Immature natural killer cell (primary cell): ENCODE measurements at regions not wholly inside any gene's neighbourhood (a gene's known extent, or its start where the extent isn't known, plus 50 kb on each side); places are given as distances from the start of the nearest gene placed in this dataset.

Experiments used
- DNase-seq, 3 donors: peaks; one replicate each; pipeline ENCODE4 v3.0.0; 2022; ENCODE audit warnings: mixed read lengths in 1 of 3
- H3K27ac Mint-ChIP-seq, 6 donors: one replicate each; pipeline ENCODE4 v1.8.0; 2020; ENCODE audit warnings: mixed read lengths in 6 of 6, mild to moderate bottlenecking in 5 of 6, inconsistent platforms in 4 of 6, moderate library complexity in 3 of 6
- H3K27me3 Mint-ChIP-seq, 3 donors: one replicate each; pipeline ENCODE4 v1.8.0; 2020 to 2021; ENCODE audit warnings: low read depth in 3 of 3, mild to moderate bottlenecking in 3 of 3, mixed read lengths in 3 of 3, moderate library complexity in 3 of 3, inconsistent platforms in 1 of 3
- H3K36me3 Mint-ChIP-seq, 3 donors: one replicate each; pipeline ENCODE4 v1.8.0; 2020; ENCODE audit warnings: mixed read lengths in 3 of 3, inconsistent platforms in 2 of 3, mild to moderate bottlenecking in 2 of 3
- H3K4me1 Mint-ChIP-seq, 2 donors: one replicate each; pipeline ENCODE4 v1.8.0; 2020; ENCODE audit warnings: inconsistent platforms in 2 of 2, mild to moderate bottlenecking in 2 of 2, mixed read lengths in 2 of 2, moderate library complexity in 1 of 2
- H3K4me3 Mint-ChIP-seq, 5 donors: one replicate each; pipeline ENCODE4 v1.8.0; 2020; ENCODE audit warnings: mild to moderate bottlenecking in 5 of 5, mixed read lengths in 5 of 5, inconsistent platforms in 3 of 5, moderate library complexity in 3 of 5
- H3K9me3 Mint-ChIP-seq, 6 donors: one replicate each; pipeline ENCODE4 v1.8.0; 2020; ENCODE audit warnings: mild to moderate bottlenecking in 6 of 6, mixed read lengths in 6 of 6, inconsistent platforms in 4 of 6, moderate library complexity in 3 of 6

GRCh38 chr4:105074097-105074496 lies 72.6 kb upstream of the TET2 start:
- no peak for DNase-seq
- Mint-ChIP-seq H3K27ac (no peak overlapping the region), H3K36me3 (no peaks in the 10 kb centered on the region), H3K27me3 (peaks cover 0 to 3% (median 2%) of the 10 kb centered on the region in 3 donors), H3K4me1 (no peaks in the 10 kb centered on the region), H3K4me3 (no peak overlapping the region), H3K9me3 (no peaks in the 10 kb centered on the region)

GRCh38 chr4:105075045-105075444 lies 71.6 kb upstream of the TET2 start:
- DNase-seq = no peak
- H3K36me3 Mint-ChIP-seq = no peaks in the 10 kb centered on the region
- H3K4me3 Mint-ChIP-seq = no peak overlapping the region
- peaks cover 0 to 3% (median 0%) of the 10 kb centered on the region in 6 donors for H3K9me3 Mint-ChIP-seq
- H3K27ac Mint-ChIP-seq = no peak overlapping the region
- no peaks in the 10 kb centered on the region for H3K4me1 Mint-ChIP-seq
- H3K27me3 Mint-ChIP-seq = peaks cover 0 to 3% (median 0%) of the 10 kb centered on the region in 3 donors

GRCh38 chr4:105088110-105088879 lies 58.4 kb upstream of the TET2 start:
- peaks cover 0 to 2% (median under 1%) of the 10 kb centered on the region in 6 donors for H3K9me3 Mint-ChIP-seq
- no peak for DNase-seq
- H3K4me1 Mint-ChIP-seq = no peaks in the 10 kb centered on the region
- no peak overlapping the region for H3K27ac Mint-ChIP-seq
- H3K36me3 Mint-ChIP-seq = no peaks in the 10 kb centered on the region
- H3K27me3 Mint-ChIP-seq = peaks cover 1 to 6% (median 3%) of the 10 kb centered on the region in 3 donors
- no peak overlapping the region for H3K4me3 Mint-ChIP-seq

- DNase-seq = no peak
- Mint-ChIP-seq H3K4me1 (no peaks in the 10 kb centered on the region), H3K27me3 (peaks cover 1 to 10% (median 10%) of the 10 kb centered on the region in 3 donors), H3K36me3 (peaks cover 0 to 7% (median 5%) of the 10 kb centered on the region in 3 donors), H3K4me3 (no peak overlapping the region), H3K27ac (no peak overlapping the region), H3K9me3 (peaks cover 12 to 20% (median 17%) of the 10 kb centered on the region in 6 donors)
Observed at GRCh38 chr4:105092356-105092755, 54.3 kb upstream of the TET2 start.

- DNase-seq = no peak
- no peaks in the 10 kb centered on the region for H3K4me1 Mint-ChIP-seq
- peaks cover 12 to 24% (median 18%) of the 10 kb centered on the region in 6 donors for H3K9me3 Mint-ChIP-seq
- H3K36me3 Mint-ChIP-seq = peaks cover 0 to 7% (median 6%) of the 10 kb centered on the region in 3 donors
- H3K4me3 Mint-ChIP-seq = no peak overlapping the region
- no peak overlapping the region for H3K27ac Mint-ChIP-seq
- peaks cover 1 to 10% (median 10%) of the 10 kb centered on the region in 3 donors for H3K27me3 Mint-ChIP-seq
Observed at GRCh38 chr4:105092768-105093167, 53.9 kb upstream of the TET2 start.

GRCh38 chr4:105093975-105094374 lies 52.7 kb upstream of the TET2 start:
- peaks cover 3 to 10% (median 10%) of the 10 kb centered on the region in 3 donors for H3K27me3 Mint-ChIP-seq
- peaks cover 3 to 17% (median 13%) of the 10 kb centered on the region in 3 donors for H3K36me3 Mint-ChIP-seq
- H3K9me3 Mint-ChIP-seq = peaks cover 21 to 34% (median 22%) of the 10 kb centered on the region in 6 donors
- H3K4me1 Mint-ChIP-seq = no peaks in the 10 kb centered on the region
- H3K4me3 Mint-ChIP-seq = no peak overlapping the region
- no peak overlapping the region for H3K27ac Mint-ChIP-seq
- no peak for DNase-seq
